ENCODE measurements at regions not wholly inside any gene's neighbourhood (a gene's known extent, or its start where the extent isn't known, plus 50 kb on each side); places are given as distances from the start of the nearest gene placed in this dataset.

DNA sequence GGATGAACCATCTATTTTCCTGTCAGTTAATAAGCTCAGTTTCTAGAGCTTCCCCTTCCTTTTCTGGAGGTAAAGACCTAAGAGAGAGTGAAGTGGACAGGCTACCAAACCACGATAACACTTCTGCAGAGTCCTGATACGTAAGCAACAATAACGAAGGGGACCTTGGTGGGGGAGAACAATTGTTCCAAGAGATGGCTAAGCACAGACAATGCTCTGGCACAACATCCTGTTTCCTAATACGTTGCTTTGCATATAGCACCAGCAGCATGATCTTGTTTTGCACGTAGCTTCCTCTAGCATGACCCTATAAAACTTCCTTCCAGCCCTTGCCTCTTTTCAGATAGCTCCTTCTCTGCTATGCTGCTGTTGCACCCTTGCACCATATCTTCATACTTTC lies 247.3 kb downstream of the RAD51AP2 start:
- Histone ChIP-seq H3K9me3 (no peaks in the 10 kb centered on the region), H3K4me1 (peaks cover 0 to 21% (median 5%) of the 10 kb centered on the region in 3 donors), H3K27ac (no peak overlapping the region), H3K36me3 (no peaks in the 10 kb centered on the region), H3K4me3 (no peak overlapping the region), H3K27me3 (no peaks in the 10 kb centered on the region)
- DNase-seq, result no peak
- TF ChIP-seq, protein P1, sequence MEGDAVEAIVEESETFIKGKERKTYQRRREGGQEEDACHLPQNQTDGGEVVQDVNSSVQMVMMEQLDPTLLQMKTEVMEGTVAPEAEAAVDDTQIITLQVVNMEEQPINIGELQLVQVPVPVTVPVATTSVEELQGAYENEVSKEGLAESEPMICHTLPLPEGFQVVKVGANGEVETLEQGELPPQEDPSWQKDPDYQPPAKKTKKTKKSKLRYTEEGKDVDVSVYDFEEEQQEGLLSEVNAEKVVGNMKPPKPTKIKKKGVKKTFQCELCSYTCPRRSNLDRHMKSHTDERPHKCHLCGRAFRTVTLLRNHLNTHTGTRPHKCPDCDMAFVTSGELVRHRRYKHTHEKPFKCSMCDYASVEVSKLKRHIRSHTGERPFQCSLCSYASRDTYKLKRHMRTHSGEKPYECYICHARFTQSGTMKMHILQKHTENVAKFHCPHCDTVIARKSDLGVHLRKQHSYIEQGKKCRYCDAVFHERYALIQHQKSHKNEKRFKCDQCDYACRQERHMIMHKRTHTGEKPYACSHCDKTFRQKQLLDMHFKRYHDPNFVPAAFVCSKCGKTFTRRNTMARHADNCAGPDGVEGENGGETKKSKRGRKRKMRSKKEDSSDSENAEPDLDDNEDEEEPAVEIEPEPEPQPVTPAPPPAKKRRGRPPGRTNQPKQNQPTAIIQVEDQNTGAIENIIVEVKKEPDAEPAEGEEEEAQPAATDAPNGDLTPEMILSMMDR (IDR thresholded peaks at IDR 0.05), result no peak
- WGBS, 2 donors, result 50 to 80% methylated on average over 5 of the region's 5 CpGs
- intact Hi-C loops (cut with DNase I), result no loop called here

DNA sequence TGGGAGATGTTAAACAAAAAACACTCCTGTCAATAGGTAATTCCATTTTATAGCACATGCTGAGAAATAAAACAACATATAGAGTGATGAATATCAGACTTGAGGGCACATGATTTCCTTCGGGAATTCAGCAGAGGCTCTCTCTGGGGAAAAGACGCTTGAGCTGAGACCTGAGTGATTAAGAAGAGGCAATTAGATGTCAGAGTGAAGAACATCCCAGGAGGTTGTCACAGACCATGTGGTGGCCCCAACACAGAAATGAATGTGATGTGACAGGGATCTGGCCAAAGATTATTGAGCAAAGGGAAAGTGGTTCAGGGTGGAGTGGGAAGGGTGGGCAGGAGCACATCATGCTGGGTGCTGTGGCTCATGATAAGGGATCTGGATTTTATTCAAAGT lies 254.7 kb downstream of the RAD51AP2 start:
- Histone ChIP-seq H3K4me3 (no peak overlapping the region), H3K36me3 (no peaks in the 10 kb centered on the region), H3K27me3 (no peaks in the 10 kb centered on the region), H3K27ac (no peak overlapping the region), H3K9me3 (no peaks in the 10 kb centered on the region), H3K4me1 (no peaks in the 10 kb centered on the region)
- 60 to 63% methylated on average over 2 of the region's 2 CpGs for WGBS, 2 donors
- TF ChIP-seq POLR2A (IDR thresholded peaks at IDR 0.05), result no peak
- TF ChIP-seq, protein P1 (IDR thresholded peaks at IDR 0.05), result no peak
- no peak for DNase-seq
- intact Hi-C loops (cut with DNase I), result no loop called here

DNA sequence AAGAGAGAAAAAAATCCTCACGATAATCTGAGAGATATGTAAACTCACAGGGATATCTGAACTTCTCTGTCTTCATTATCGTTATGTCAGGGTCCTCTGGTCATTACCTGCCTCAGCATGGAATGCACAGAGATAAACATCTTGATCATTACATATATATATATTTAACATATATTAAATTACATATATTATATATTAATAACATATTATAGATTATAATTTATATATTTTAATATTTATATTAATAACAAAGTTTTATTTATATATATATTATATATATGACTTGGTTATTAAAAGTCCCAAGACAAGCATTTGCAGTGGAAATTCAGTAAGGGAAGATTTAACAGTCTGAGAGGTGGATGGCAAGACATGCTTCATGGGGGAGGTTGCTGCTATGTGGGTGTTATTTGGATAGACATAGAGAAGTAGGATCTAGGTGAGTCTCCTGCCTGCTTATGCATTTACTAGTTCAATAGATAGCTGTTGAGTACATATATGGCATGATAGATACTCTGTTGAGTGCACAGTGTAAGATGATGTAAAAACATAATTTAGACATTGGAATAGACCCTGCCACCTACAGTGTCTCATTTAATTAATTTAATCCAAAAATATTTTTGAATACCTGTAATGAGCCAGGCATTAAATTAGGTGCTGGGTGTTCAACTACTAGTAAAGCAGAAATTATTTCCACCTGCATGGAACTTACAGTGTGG lies 255.2 kb downstream of the RAD51AP2 start:
- WGBS, 2 donors, result 87 to 96% methylated on average over 2 of the region's 2 CpGs

DNA sequence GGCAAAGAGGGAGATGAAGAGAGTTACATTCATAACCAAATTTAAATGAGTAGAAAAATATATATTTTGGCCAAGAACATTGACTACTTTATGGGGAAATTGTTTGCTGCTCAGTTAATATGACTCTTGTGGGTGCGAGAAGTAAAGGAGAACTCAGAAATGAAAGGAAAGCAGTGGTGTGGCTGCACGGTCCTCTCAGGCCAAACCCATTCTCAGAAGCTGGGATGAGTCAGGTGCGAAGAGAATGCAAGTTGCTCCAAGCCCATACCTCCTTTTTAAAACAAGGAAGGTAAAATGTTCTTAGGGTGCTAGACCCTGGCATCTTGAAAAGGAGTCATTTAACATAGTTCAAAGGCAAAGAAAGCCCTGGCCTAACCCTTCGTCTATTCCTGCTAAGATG lies 258.6 kb downstream of the RAD51AP2 start:
- WGBS, 2 donors, result 72 to 80% methylated on average over 4 of the region's 4 CpGs
- H3K4me1 ChIP-seq, result no peaks in the 10 kb centered on the region
- H3K27ac ChIP-seq, result no peak overlapping the region
- H3K27me3 ChIP-seq, result no peaks in the 10 kb centered on the region
- H3K9me3 ChIP-seq, result no peaks in the 10 kb centered on the region
- no peak overlapping the region for H3K4me3 ChIP-seq
- no peaks in the 10 kb centered on the region for H3K36me3 ChIP-seq
- TF ChIP-seq, protein P1 (IDR thresholded peaks at IDR 0.05), result no peak
- no peak for TF ChIP-seq POLR2A (IDR thresholded peaks at IDR 0.05)
- no peak for DNase-seq
- intact Hi-C loops (cut with DNase I), result no loop called here

More for the DNA sequence above, 255.2 kb downstream of the RAD51AP2 start:
- TF ChIP-seq POLR2A (IDR thresholded peaks at IDR 0.05), result no peak
- TF ChIP-seq, protein P1 (IDR thresholded peaks at IDR 0.05), result no peak
- Histone ChIP-seq H3K4me3 (no peak overlapping the region), H3K4me1 (no peaks in the 10 kb centered on the region), H3K36me3 (no peaks in the 10 kb centered on the region), H3K27me3 (no peaks in the 10 kb centered on the region), H3K27ac (no peak overlapping the region), H3K9me3 (no peaks in the 10 kb centered on the region)
- intact Hi-C loops (cut with DNase I), result no loop called here
- DNase-seq, result no peak

DNA sequence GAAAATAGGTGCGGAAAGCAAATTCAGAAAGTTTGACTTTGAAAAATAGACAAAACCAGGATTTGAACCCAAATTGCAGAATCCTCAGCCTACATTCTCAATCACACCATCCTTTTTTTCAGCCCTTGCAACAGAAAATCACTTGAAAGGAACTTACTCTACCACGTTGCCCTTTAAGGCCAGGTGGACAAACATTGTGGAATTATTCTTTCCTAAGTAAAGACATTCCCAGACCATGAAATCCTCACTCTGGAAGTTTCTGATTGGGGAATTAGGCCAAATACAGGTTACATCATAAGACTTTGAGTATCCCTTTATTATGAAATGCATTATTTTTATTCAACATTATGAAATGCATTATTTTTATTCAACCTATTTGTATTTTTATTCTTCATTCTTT lies 259.4 kb downstream of the RAD51AP2 start:
- no peaks in the 10 kb centered on the region for H3K9me3 ChIP-seq
- DNase-seq, result no peak
- H3K27me3 ChIP-seq, result no peaks in the 10 kb centered on the region
- no peaks in the 10 kb centered on the region for H3K4me1 ChIP-seq
- intact Hi-C loops (cut with DNase I), result no loop called here
- H3K36me3 ChIP-seq, result no peaks in the 10 kb centered on the region
- no peak overlapping the region for H3K27ac ChIP-seq
- WGBS, 2 donors, result 64 to 66% methylated on average over 2 of the region's 2 CpGs
- TF ChIP-seq, protein P1 (IDR thresholded peaks at IDR 0.05), result no peak
- TF ChIP-seq POLR2A (IDR thresholded peaks at IDR 0.05), result no peak
- no peak overlapping the region for H3K4me3 ChIP-seq

Measured in esophagus squamous epithelium (tissue), 5 donors.